HepG2 (cell line): ENCODE measurements at regions not wholly inside any gene's neighbourhood (a gene's known extent, or its start where the extent isn't known, plus 50 kb on each side); places are given as distances from the start of the nearest gene placed in this dataset.

ENCODE experiments used
- ATAC-seq: fragments of 200-7000 bp; cut with Tn5 transposase; 3 replicates; pipeline ENCODE4 v1.9.1; 2020; ENCODE audit warnings: mild to moderate bottlenecking, moderate library complexity
- BruUV-seq: library from RNA; stranded (reverse); fragments of 400-500 nt; replicated peaks from 2 replicates; lab custom pipeline; 2021; lab: Mats Ljungman, UMichigan
- CTCF ChIA-PET: fragments of 300-600 bp; formaldehyde crosslinking; extraction: SDS; loops from one replicate; lab custom pipeline; 2021; ENCODE audit warnings: low total read pairs, inconsistent platforms, low intra/inter-chr PET ratio; lab: Yijun Ruan, JAX
- POLR2A ChIA-PET: fragments of 350-600 bp; sonication (Branson Sonifier 250); formaldehyde crosslinking; loops from one replicate; lab custom pipeline; 2020; ENCODE audit warnings: antibody characterized with exemption, inconsistent platforms; lab: Yijun Ruan, JAX
- DNase-seq: peaks from one replicate; pipeline ENCODE4 v3.0.0-alpha.2; 2015; ENCODE audit warnings: low spot score
- FAIRE-seq: peaks from 3 replicates; lab custom pipeline; 2011; peaks lifted over from hg19 to GRCh38; lab: Jason Lieb, UNC
- H2AFZ ChIP-seq: one replicate; pipeline ENCODE4 v1.6.1; 2011; ENCODE audit warnings: low read length, inconsistent platforms
- H3K27ac ChIP-seq: fragments of 300-600 bp; 3 replicates; pipeline ENCODE4 v1.8.0; 2011; ENCODE audit warnings: mixed run types, mild to moderate bottlenecking, mixed read lengths, low read length, inconsistent platforms; ENCODE audit not compliant: insufficient read depth; ENCODE audit errors: extremely low read length
- H3K27me3 ChIP-seq, 2 experiments: fragments of 200-600 bp in 1 of 2; 2 replicates in 1 of 2; 3 replicates in 1 of 2; pipeline versions ENCODE4 v1.6.0 to v1.8.0; 2011; ENCODE audit warnings: low read length in 2 of 2, mild to moderate bottlenecking in 2 of 2, moderate library complexity in 2 of 2, inconsistent platforms in 1 of 2; ENCODE audit not compliant: insufficient read depth in 2 of 2, control insufficient read depth in 1 of 2
- H3K36me3 ChIP-seq, 2 experiments: fragments of 200-600 bp in 1 of 2; replicated peaks in 1 of 2; 2 replicates in 1 of 2; 3 replicates in 1 of 2; pipeline versions ENCODE4 v1.5.1 to v1.8.0; 2011; ENCODE audit warnings: low read length in 2 of 2, inconsistent platforms in 1 of 2; ENCODE audit not compliant: insufficient read depth in 2 of 2, control insufficient read depth in 1 of 2
- H3K4me1 ChIP-seq: 2 replicates; pipeline ENCODE4 v1.5.1; 2012; ENCODE audit warnings: low read length, inconsistent platforms; ENCODE audit not compliant: insufficient read depth
- H3K4me2 ChIP-seq: 2 replicates; pipeline ENCODE4 v1.6.0; 2011; ENCODE audit warnings: low read depth, low read length, inconsistent platforms
- H3K4me3 ChIP-seq, 3 experiments: fragments of 200-600 bp in 1 of 3; sonication (generic), shearing (Covaris generic) in 1 of 3; replicated peaks in 1 of 3; 2 replicates each; pipeline ENCODE4 v1.5.1; 2011 to 2016; ENCODE audit warnings: low read length in 3 of 3, inconsistent platforms in 2 of 3, low read depth in 2 of 3, mild to moderate bottlenecking in 2 of 3, control low read depth in 1 of 3, mixed read lengths in 1 of 3; ENCODE audit not compliant: insufficient read depth in 1 of 3
- H3K79me2 ChIP-seq: one replicate; pipeline ENCODE4 v1.6.1; 2011; ENCODE audit warnings: low read length, inconsistent platforms; ENCODE audit not compliant: insufficient read depth
- H3K9ac ChIP-seq: 2 replicates; pipeline ENCODE4 v1.6.0; 2011; ENCODE audit warnings: mild to moderate bottlenecking, low read depth, low read length, inconsistent platforms; ENCODE audit not compliant: insufficient read depth
- H3K9me3 ChIP-seq: 2 replicates; pipeline ENCODE4 v1.5.1; 2012; ENCODE audit warnings: mild to moderate bottlenecking, low read length
- H4K20me1 ChIP-seq: 2 replicates; pipeline ENCODE4 v1.6.0; 2011; ENCODE audit warnings: inconsistent platforms, mild to moderate bottlenecking, low read length, moderate library complexity; ENCODE audit not compliant: insufficient read depth
- ARNTL ChIP-seq: sonication (generic); formaldehyde crosslinking; IDR thresholded peaks from 2 replicates; pipeline ENCODE4 v1.4.0; 2020; ENCODE audit warnings: mild to moderate bottlenecking, missing genetic modification reagents
- CHCHD3 ChIP-seq: sonication (generic); formaldehyde crosslinking; IDR thresholded peaks from 2 replicates; pipeline ENCODE4 v1.8.0; 2022; ENCODE audit warnings: mild to moderate bottlenecking, missing genetic modification reagents, moderate library complexity
- GATA4 ChIP-seq: sonication (generic); IDR thresholded peaks from 2 replicates; pipeline ENCODE4 v1.6.1; 2016; ENCODE audit warnings: antibody characterized with exemption, low read depth, borderline replicate concordance
- HOXA9 ChIP-seq: sonication (generic); formaldehyde crosslinking; IDR thresholded peaks from 2 replicates; pipeline ENCODE4 v1.8.1; 2022; ENCODE audit warnings: missing genetic modification reagents, mild to moderate bottlenecking, moderate library complexity, borderline replicate concordance
- NCOA1 ChIP-seq: sonication (generic); formaldehyde crosslinking; IDR thresholded peaks from 2 replicates; pipeline ENCODE4 v1.9.0; 2021; ENCODE audit warnings: missing genetic modification reagents
- POLR2G ChIP-seq: fragments of 200-400 bp; formaldehyde crosslinking; IDR thresholded peaks from 2 replicates; pipeline ENCODE4 v1.6.1; 2018; ENCODE audit warnings: mild to moderate bottlenecking, low read depth, low read length, moderate library complexity
- SALL2 ChIP-seq: sonication (generic); formaldehyde crosslinking; IDR thresholded peaks from 2 replicates; pipeline ENCODE4 v1.8.1; 2023; ENCODE audit warnings: mild to moderate bottlenecking, missing genetic modification reagents, inconsistent platforms
- SMARCC2 ChIP-seq: fragments of 450-650 bp; IDR thresholded peaks from 2 replicates; pipeline ENCODE4 v1.6.1; 2017; ENCODE audit warnings: antibody characterized with exemption, mild to moderate bottlenecking
- ZBTB40 ChIP-seq, 2 experiments: fragments of 450-650 bp in 1 of 2; sonication (generic) in 1 of 2; formaldehyde crosslinking in 1 of 2; IDR thresholded peaks; 2 replicates each; pipeline versions ENCODE4 v1.6.1 to v1.8.0; 2016 to 2022; ENCODE audit warnings: antibody characterized with exemption in 1 of 2, mild to moderate bottlenecking in 1 of 2, missing genetic modification reagents in 1 of 2
- ZNF546 ChIP-seq: sonication (generic); formaldehyde crosslinking; conservative IDR thresholded peaks from 2 replicates; pipeline ENCODE4 v1.8.1; 2023; ENCODE audit warnings: mild to moderate bottlenecking, missing genetic modification reagents
- ZNF788 ChIP-seq: sonication (generic); formaldehyde crosslinking; IDR thresholded peaks from 2 replicates; pipeline ENCODE4 v1.5.0; 2020; ENCODE audit warnings: mild to moderate bottlenecking, missing genetic modification reagents, borderline replicate concordance
- WGBS: methylation state at CpG from one replicate; pipeline ENCODE4 v1.1.6; 2017; ENCODE audit warnings: low lambda C conversion rate; 5-methylcytosine and 5-hydroxymethylcytosine counted together
- in situ Hi-C: cut with HindIII; loops from 2 replicates; pipeline ENCODE4 v1.10.0; 2017; ENCODE audit warnings: low pct_unique_long_range_greater_than_20kb; ENCODE audit not compliant: extremely low pct_ligation_motif_present
- intact Hi-C: fragments of 100-400 bp; cut with micrococcal nuclease; formaldehyde crosslinking; loops from one replicate; pipeline ENCODE4 v1.10.0; 2022; ENCODE audit not compliant: unreplicated experiment
- TF ChIP-seq, protein P1 (sequence below): sonication (generic); formaldehyde crosslinking; IDR thresholded peaks from 2 replicates; pipeline ENCODE4 v1.8.0; 2022; ENCODE audit warnings: mild to moderate bottlenecking, missing genetic modification reagents; ENCODE audit not compliant: insufficient replicate concordance
- TF ChIP-seq, protein P2 (sequence below): IDR thresholded peaks from 2 replicates; pipeline ENCODE4 v1.6.1; 2018; ENCODE audit warnings: missing genetic modification reagents, mild to moderate bottlenecking, missing compliant biosample characterization

DNA sequence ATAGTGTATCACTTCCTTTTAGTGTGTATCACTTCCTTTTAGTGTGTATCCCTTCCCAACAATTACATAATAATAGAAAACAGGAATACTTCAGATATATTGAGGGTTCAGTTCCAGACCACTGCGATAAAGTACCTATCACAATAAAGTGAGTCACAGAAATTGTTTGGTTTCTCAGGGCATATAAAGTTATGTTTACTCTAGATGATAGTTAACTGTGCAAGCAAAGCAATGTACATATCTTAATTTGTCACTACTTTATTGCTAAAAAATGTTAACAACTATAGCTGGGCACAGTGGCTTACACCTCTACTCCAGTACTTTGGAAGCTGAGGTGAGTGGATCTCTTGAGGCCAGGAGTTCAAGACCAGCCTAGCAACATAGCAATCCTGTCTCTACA lies 938.4 kb downstream of the CCSER2 start:
- intact Hi-C loops: no loop called here
- CTCF ChIA-PET: no interaction called here
- TF ChIP-seq NCOA1 (CRISPR knock-in tag): no peak
- TF ChIP-seq, protein P1, sequence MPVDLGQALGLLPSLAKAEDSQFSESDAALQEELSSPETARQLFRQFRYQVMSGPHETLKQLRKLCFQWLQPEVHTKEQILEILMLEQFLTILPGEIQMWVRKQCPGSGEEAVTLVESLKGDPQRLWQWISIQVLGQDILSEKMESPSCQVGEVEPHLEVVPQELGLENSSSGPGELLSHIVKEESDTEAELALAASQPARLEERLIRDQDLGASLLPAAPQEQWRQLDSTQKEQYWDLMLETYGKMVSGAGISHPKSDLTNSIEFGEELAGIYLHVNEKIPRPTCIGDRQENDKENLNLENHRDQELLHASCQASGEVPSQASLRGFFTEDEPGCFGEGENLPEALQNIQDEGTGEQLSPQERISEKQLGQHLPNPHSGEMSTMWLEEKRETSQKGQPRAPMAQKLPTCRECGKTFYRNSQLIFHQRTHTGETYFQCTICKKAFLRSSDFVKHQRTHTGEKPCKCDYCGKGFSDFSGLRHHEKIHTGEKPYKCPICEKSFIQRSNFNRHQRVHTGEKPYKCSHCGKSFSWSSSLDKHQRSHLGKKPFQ (CRISPR knock-in tag): no peak
- no peak for TF ChIP-seq SALL2 (CRISPR knock-in tag)
- TF ChIP-seq HOXA9 (CRISPR knock-in tag): no peak
- TF ChIP-seq SMARCC2: no peak
- no peak for TF ChIP-seq CHCHD3 (CRISPR knock-in tag)
- TF ChIP-seq, protein P2, sequence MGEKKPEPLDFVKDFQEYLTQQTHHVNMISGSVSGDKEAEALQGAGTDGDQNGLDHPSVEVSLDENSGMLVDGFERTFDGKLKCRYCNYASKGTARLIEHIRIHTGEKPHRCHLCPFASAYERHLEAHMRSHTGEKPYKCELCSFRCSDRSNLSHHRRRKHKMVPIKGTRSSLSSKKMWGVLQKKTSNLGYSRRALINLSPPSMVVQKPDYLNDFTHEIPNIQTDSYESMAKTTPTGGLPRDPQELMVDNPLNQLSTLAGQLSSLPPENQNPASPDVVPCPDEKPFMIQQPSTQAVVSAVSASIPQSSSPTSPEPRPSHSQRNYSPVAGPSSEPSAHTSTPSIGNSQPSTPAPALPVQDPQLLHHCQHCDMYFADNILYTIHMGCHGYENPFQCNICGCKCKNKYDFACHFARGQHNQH (CRISPR knock-in tag): no peak
- no peak for TF ChIP-seq GATA4
- TF ChIP-seq ZNF546 (CRISPR knock-in tag): no peak
- no peak for TF ChIP-seq POLR2G
- TF ChIP-seq ZBTB40 (IDR thresholded peaks at IDR 0.05): no peak
- no peak for TF ChIP-seq ZBTB40 (CRISPR knock-in tag; IDR thresholded peaks at IDR 0.05)
- TF ChIP-seq ARNTL (CRISPR knock-in tag): no peak
- no peak for TF ChIP-seq ZNF788 (CRISPR knock-in tag)

More for the DNA sequence above, 938.4 kb downstream of the CCSER2 start:
- DNase-seq (no peak), ATAC-seq (no peak), FAIRE-seq (no peak)
- POLR2A ChIA-PET: no interaction called here
- H3K27ac ChIP-seq: no peak overlapping the region
- no peak overlapping the region for H3K4me2 ChIP-seq
- no TSS peak for BruUV-seq
- no peak overlapping the region for H2AFZ ChIP-seq
- no peaks in the 10 kb centered on the region for H3K36me3 ChIP-seq
- no peak overlapping the region for H3K9ac ChIP-seq
- no peak overlapping the region for H3K4me3 ChIP-seq
- in situ Hi-C loops: no loop called here
- peaks cover 23% of the 10 kb centered on the region for H3K9me3 ChIP-seq
- H3K4me1 ChIP-seq: no peaks in the 10 kb centered on the region
- 7% methylated on average over 1 of the region's 1 CpG for WGBS
- H3K79me2 ChIP-seq: no peaks in the 10 kb centered on the region
- H4K20me1 ChIP-seq: no peaks in the 10 kb centered on the region
- H3K27me3 ChIP-seq: no peaks in the 10 kb centered on the region
